B cell (primary cell): ENCODE measurements at regions not wholly inside any gene's neighbourhood (a gene's known extent, or its start where the extent isn't known, plus 50 kb on each side); places are given as distances from the start of the nearest gene placed in this dataset.

Experiments
- ATAC-seq: fragments of 200-7000 bp; cut with Tn5 transposase; one replicate; pipeline ENCODE4 v1.10.0; 2021; ENCODE audit warnings: low read depth, mild to moderate bottlenecking, moderate number of reproducible peaks, moderate library complexity
- CTCF ChIA-PET: fragments of 350-600 bp; sonication (Branson Sonifier 250); formaldehyde crosslinking; loops from one replicate; lab custom pipeline; 2021; ENCODE audit warnings: antibody characterized with exemption, inconsistent platforms; lab: Charles Lee
- POLR2A ChIA-PET: fragments of 350-600 bp; sonication (Branson Sonifier 250); formaldehyde crosslinking; loops from one replicate; lab custom pipeline; 2021; ENCODE audit warnings: antibody characterized with exemption; lab: Charles Lee
- DNase-seq: peaks from one replicate; pipeline ENCODE4 v3.0.0; 2013
- H2AFZ ChIP-seq: 2 replicates; pipeline ENCODE4 v1.6.1; 2012; ENCODE audit warnings: mild to moderate bottlenecking, low read depth, low read length; ENCODE audit not compliant: insufficient read depth, poor library complexity, severe bottlenecking
- H3K27ac ChIP-seq, 2 donors: 1 replicate in 1 of 2; 2 replicates in 1 of 2; pipeline ENCODE4 v1.5.1; 2012 to 2013; ENCODE audit warnings: low read length in 2 of 2, mild to moderate bottlenecking in 2 of 2, moderate library complexity in 1 of 2
- H3K27me3 ChIP-seq, 4 experiments: fragments of 200-600 bp in 1 of 4; sonication (generic) in 1 of 4; replicated peaks in 1 of 4; 1 replicate in 2 of 4; 2 replicates in 2 of 4; pipeline versions ENCODE4 v1.6.1 to v1.7.0; 2013 to 2016; ENCODE audit warnings: low read length in 3 of 4, mild to moderate bottlenecking in 2 of 4, mixed read lengths in 1 of 4, moderate library complexity in 1 of 4; ENCODE audit not compliant: insufficient read depth in 4 of 4, control insufficient read depth in 3 of 4; ENCODE audit errors: control extremely low read depth in 1 of 4
- H3K36me3 ChIP-seq, 2 experiments: replicated peaks in 1 of 2; 1 replicate in 1 of 2; 2 replicates in 1 of 2; pipeline versions ENCODE4 v1.6.1 to v1.7.1; 2013; ENCODE audit warnings: low read length in 1 of 2; ENCODE audit not compliant: insufficient read depth in 2 of 2, control insufficient read depth in 1 of 2; ENCODE audit errors: control extremely low read depth in 1 of 2, extremely low read depth in 1 of 2
- H3K4me1 ChIP-seq, 2 donors: fragments of 200-600 bp in 1 of 2; sonication (generic) in 1 of 2; 1 replicate in 1 of 2; 2 replicates in 1 of 2; pipeline versions ENCODE4 v1.5.1 to v1.6.1; 2013 to 2017; ENCODE audit warnings: low read length in 2 of 2; ENCODE audit not compliant: control insufficient read depth in 2 of 2, insufficient read depth in 2 of 2
- H3K4me2 ChIP-seq: replicated peaks from 2 replicates; pipeline ENCODE3; 2012; ENCODE audit warnings: mild to moderate bottlenecking, low read depth, low read length; ENCODE audit not compliant: poor library complexity, severe bottlenecking
- H3K4me3 ChIP-seq, 5 experiments: fragments of 200-600 bp in 1 of 5; sonication (generic) in 1 of 5; 1 replicate in 3 of 5; 2 replicates in 2 of 5; pipeline versions ENCODE4 v1.5.1 to v1.7.0; 2011 to 2016; ENCODE audit warnings: low read length in 4 of 5, mild to moderate bottlenecking in 4 of 5, low read depth in 2 of 5, control low read depth in 1 of 5, moderate library complexity in 1 of 5; ENCODE audit not compliant: insufficient read depth in 1 of 5; ENCODE audit errors: control extremely low read depth in 1 of 5, extremely low read depth in 1 of 5
- H3K79me2 ChIP-seq: fragments of 200-600 bp; sonication (generic); one replicate; pipeline ENCODE4 v1.6.0; 2016; ENCODE audit warnings: low read length; ENCODE audit not compliant: control insufficient read depth, insufficient read depth
- H3K9ac ChIP-seq: fragments of 200-600 bp; sonication (generic); 2 replicates; pipeline ENCODE4 v1.6.1; 2017; ENCODE audit warnings: mild to moderate bottlenecking, low read length, moderate library complexity
- H3K9me3 ChIP-seq, 3 donors: one replicate each; pipeline versions ENCODE4 v1.6.1 to v1.7.1; 2013; ENCODE audit warnings: low read length in 2 of 3; ENCODE audit not compliant: control insufficient read depth in 2 of 3, insufficient read depth in 1 of 3; ENCODE audit errors: control extremely low read depth in 1 of 3
- H4K20me1 ChIP-seq: 2 replicates; pipeline ENCODE4 v1.6.0; 2012; ENCODE audit warnings: mild to moderate bottlenecking, low read length; ENCODE audit not compliant: insufficient read depth, control insufficient read depth, poor library complexity, severe bottlenecking
- H3K27ac Mint-ChIP-seq: one replicate; pipeline ENCODE4 v1.8.0; 2021; ENCODE audit warnings: mixed read lengths
- H3K27me3 Mint-ChIP-seq: one replicate; pipeline ENCODE4 v1.8.0; 2021; ENCODE audit warnings: mixed read lengths
- H3K4me1 Mint-ChIP-seq: one replicate; pipeline ENCODE4 v1.8.0; 2021; ENCODE audit warnings: mixed read lengths
- H3K4me3 Mint-ChIP-seq: one replicate; pipeline ENCODE4 v1.8.0; 2021; ENCODE audit warnings: mixed read lengths
- H3K9me3 Mint-ChIP-seq: one replicate; pipeline ENCODE4 v1.8.0; 2022; ENCODE audit warnings: mixed read lengths; ENCODE audit not compliant: insufficient read depth
- EZH2 ChIP-seq: IDR thresholded peaks from 2 replicates; pipeline ENCODE4 v1.6.1; 2012; ENCODE audit warnings: borderline replicate concordance, low read depth, mild to moderate bottlenecking, moderate library complexity, low read length; ENCODE audit not compliant: insufficient read depth, poor library complexity, severe bottlenecking
- WGBS: methylation state at CpG from one replicate; pipeline ENCODE4 v1.1.5; 2013; ENCODE audit warnings: missing lambda C conversion rate; ENCODE audit not compliant: insufficient coverage; 5-methylcytosine and 5-hydroxymethylcytosine counted together
- intact Hi-C: fragments of 100-400 bp; cut with micrococcal nuclease; formaldehyde crosslinking; loops from one replicate; pipeline ENCODE4 v1.10.0; 2022
- TF ChIP-seq, protein P1 (sequence below): fragments of 200-600 bp; IDR thresholded peaks from one replicate; pipeline ENCODE4 v1.8.0; 2022; ENCODE audit warnings: antibody characterized with exemption, mild to moderate bottlenecking

DNA sequence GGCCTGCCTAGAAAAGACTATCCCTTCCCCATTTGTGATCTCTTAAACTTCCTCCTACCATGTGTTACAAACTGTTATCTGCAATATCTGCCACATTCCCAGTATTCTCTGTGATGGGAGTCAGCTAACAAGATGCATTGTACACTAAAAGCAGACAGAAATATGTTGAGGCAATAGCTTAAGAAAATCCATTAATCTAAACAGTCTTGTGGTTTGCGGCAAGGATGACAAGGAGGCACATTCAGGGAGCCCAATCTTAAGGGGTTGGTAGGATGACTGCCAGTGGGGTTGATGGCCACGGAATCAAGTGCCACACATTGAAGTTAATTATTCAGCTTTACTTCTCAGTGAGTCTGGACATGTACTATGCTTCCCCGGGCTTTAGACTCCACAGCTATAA lies 775.5 kb upstream of the AMELY start:
- Mint-ChIP-seq H3K27me3 (no peaks in the 10 kb centered on the region), H3K9me3 (no peaks in the 10 kb centered on the region), H3K4me3 (no peak overlapping the region), H3K4me1 (peaks cover 2% of the 10 kb centered on the region), H3K27ac (no peak overlapping the region)
- Histone ChIP-seq H3K4me3 (no peak overlapping the region), H3K79me2 (no peaks in the 10 kb centered on the region), H3K9ac (no peak overlapping the region), H3K27ac (no peak overlapping the region), H3K27me3 (no peaks in the 10 kb centered on the region), H2AFZ (no peak overlapping the region), H3K9me3 (no peaks in the 10 kb centered on the region), H3K4me1 (no peaks in the 10 kb centered on the region), H4K20me1 (no peaks in the 10 kb centered on the region), H3K4me2 (no peak overlapping the region), H3K36me3 (no peaks in the 10 kb centered on the region)
- POLR2A ChIA-PET = no interaction called here
- DNase-seq (no peak), ATAC-seq (no peak)
- WGBS = no CpG with 5 or more reads among the region's 3 CpGs
- CTCF ChIA-PET = no interaction called here
- intact Hi-C loops = no loop called here
- TF ChIP-seq EZH2 = no peak
- TF ChIP-seq, protein P1, sequence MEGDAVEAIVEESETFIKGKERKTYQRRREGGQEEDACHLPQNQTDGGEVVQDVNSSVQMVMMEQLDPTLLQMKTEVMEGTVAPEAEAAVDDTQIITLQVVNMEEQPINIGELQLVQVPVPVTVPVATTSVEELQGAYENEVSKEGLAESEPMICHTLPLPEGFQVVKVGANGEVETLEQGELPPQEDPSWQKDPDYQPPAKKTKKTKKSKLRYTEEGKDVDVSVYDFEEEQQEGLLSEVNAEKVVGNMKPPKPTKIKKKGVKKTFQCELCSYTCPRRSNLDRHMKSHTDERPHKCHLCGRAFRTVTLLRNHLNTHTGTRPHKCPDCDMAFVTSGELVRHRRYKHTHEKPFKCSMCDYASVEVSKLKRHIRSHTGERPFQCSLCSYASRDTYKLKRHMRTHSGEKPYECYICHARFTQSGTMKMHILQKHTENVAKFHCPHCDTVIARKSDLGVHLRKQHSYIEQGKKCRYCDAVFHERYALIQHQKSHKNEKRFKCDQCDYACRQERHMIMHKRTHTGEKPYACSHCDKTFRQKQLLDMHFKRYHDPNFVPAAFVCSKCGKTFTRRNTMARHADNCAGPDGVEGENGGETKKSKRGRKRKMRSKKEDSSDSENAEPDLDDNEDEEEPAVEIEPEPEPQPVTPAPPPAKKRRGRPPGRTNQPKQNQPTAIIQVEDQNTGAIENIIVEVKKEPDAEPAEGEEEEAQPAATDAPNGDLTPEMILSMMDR = no peak

DNA sequence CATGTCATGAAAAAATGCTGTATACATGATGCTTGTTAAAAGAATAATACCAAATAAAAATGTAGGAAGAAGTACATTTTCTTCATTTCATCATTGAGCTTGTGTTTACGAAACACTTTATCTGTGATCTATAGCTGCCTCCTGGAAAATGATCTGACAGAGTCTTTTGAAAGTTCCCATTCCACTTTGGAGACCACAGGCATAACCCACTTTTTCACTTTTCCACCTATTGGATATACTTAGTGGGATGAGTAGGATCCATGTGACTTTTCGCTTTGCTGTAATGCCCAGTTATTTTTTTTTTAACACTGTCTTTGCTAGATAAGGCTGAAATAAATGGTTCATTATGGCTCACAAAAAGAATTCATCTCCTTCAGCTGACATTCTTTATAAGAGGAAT lies 773.0 kb upstream of the AMELY start:
- TF ChIP-seq, protein P1 = no peak
- no peak for TF ChIP-seq EZH2
- Histone ChIP-seq H3K36me3 (no peaks in the 10 kb centered on the region), H3K9me3 (no peaks in the 10 kb centered on the region), H3K4me3 (no peak overlapping the region), H3K79me2 (no peaks in the 10 kb centered on the region), H3K4me2 (no peak overlapping the region), H3K9ac (no peak overlapping the region), H3K27ac (no peak overlapping the region), H3K4me1 (no peaks in the 10 kb centered on the region), H3K27me3 (no peaks in the 10 kb centered on the region), H4K20me1 (no peaks in the 10 kb centered on the region), H2AFZ (no peak overlapping the region)
- intact Hi-C loops = no loop called here
- no peaks in the 10 kb centered on the region for H3K27me3 Mint-ChIP-seq
- H3K9me3 Mint-ChIP-seq = no peaks in the 10 kb centered on the region
- no CpG with 5 or more reads among the region's 2 CpGs for WGBS
- H3K4me1 Mint-ChIP-seq = no peaks in the 10 kb centered on the region
- no peak overlapping the region for H3K27ac Mint-ChIP-seq
- CTCF ChIA-PET = no interaction called here
- DNase-seq (no peak), ATAC-seq (no peak)
- H3K4me3 Mint-ChIP-seq = no peak overlapping the region
- POLR2A ChIA-PET = no interaction called here
